PC-9 (cell line): ENCODE measurements at regions not wholly inside any gene's neighbourhood (a gene's known extent, or its start where the extent isn't known, plus 50 kb on each side); places are given as distances from the start of the nearest gene placed in this dataset.

Experiments used
- CTCF ChIP-seq: fragments of 200-600 bp; sonication (generic); conservative IDR thresholded peaks from 2 replicates; pipeline ENCODE4 v1.6.1; 2017; ENCODE audit warnings: mixed run types, antibody characterized with exemption, mild to moderate bottlenecking, moderate library complexity
- EZH2 ChIP-seq: fragments of 200-600 bp; sonication (generic); IDR thresholded peaks from 2 replicates; pipeline ENCODE4 v1.8.0; 2017; ENCODE audit warnings: antibody characterized with exemption, low read depth

- TF ChIP-seq CTCF (no peak), EZH2 (no peak)
These were observed 185.8 kb downstream of the CETN3 start for GRCh38 chr5:90223756-90224155.
